ENCODE measurements at regions not wholly inside any gene's neighbourhood (a gene's known extent, or its start where the extent isn't known, plus 50 kb on each side); places are given as distances from the start of the nearest gene placed in this dataset.

DNA sequence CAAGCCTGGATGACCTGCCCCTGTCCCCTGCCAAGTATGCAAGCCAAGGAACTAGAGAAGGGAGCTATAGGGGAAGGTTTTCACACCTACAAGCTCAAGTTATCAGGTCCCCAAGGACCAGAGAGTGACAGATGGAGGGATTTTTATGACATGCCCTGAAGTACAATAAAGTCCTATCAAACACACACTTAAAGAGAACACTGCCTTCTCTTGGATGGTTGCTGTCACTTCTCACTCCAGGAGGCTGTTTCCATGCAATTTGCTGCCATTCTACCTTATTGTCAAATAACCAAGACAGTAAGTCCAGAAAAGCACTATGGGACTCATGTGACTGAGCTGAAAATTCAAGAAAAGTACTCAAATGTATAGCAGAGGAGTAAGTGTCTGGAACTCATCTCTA lies 76.6 kb upstream of the DDX18 start:
- no peak for DNase-seq

DNA sequence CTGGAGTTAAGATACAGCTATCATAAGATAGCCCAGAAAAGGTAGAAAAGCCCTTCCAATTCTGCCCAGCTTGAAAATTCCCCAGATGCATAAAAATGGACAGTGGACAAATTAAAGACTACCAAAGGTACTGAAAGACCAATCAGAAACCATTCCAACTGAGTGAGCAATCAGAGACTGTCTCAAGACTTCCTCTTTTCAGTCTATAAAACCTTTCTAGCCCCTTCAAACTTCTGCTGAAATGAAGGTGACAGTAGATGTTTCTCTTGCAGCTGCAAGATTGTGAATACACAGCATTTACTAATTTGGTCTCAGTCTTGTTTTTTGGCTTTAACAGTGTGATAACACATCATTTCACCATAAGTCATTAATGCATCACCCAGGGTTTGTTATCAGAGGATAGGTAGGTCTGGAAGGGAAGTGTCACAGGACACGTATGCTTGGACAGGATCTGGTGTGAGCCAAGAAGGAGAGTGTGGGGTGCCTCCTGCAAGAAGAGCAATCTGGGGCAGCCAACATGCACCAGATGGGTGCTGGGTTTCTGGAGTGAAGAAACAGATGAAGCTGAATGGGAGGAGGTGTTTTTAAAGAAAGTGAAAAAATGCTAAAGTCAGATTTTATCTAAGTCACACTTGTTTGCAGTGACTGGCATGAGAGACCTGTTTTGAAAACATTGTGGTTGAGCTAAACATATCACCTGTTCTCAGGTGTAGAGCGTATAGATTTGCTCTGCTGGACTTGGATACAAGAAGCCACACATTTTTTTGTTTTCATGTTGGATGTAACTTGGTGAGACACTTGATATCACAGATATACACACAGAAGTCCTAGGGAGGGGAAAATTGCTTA lies 75.3 kb upstream of the DDX18 start:
- DNase-seq, result no peak

DNA sequence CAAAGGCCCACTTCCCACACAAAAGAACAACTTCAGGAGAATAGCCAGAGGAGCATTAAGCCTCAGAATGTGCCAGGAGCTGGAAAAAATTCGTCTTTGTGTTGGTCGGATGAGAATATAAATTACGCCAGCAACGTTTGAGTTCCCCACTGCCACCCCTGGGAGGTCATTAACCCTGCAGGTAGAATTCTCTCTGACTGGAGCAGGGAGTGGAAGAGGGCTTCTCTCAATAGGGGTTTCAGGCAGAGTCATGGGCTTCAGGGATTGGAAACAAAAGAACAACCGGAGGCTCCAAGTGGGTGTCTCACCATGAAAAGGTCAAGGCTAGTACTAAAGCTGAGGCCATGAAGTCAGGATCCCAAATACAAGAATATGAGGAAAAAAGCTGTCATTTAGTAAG lies 69.0 kb upstream of the DDX18 start:
- DNase-seq, result no peak

DNA sequence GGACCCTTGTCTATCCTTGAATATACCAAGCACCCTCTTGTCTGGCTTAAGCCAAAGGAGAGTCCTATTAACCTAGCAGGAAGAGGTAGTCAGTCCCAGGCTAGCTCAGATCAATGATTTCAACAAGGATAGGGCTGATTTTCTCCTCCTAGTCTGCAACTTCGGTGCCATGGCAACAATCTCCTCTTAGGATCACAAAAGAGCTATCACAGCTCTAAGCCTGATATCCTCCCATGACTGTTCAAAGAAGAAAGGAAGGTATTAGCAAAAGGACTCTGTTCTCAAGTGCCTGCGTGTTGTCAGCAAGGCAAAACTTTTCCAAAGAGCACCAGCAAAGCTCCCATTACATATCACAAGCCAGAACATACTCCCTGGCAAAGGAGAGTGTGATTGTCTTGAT lies 58.7 kb upstream of the DDX18 start:
- DNase-seq, result no peak

DNA sequence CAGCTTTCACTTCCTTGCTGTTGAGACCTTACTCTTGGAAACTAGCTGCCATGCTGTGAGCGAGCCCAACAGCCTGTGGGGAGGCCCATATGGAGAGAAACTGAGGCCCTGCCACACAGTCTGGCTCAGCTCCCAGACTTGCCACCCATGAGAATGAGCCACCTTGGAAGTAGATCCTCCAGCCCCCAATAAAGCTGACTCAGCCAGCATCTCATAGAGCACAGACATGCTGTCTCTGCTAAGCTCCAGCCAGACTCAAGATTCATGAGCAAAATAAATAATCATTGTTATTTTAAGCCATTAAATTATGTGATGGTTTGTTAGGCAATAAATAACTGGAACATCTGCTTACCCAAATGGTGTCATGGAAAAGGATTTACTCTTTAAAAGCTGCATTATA lies 53.6 kb upstream of the DDX18 start:
- DNase-seq, result no peak

DNA sequence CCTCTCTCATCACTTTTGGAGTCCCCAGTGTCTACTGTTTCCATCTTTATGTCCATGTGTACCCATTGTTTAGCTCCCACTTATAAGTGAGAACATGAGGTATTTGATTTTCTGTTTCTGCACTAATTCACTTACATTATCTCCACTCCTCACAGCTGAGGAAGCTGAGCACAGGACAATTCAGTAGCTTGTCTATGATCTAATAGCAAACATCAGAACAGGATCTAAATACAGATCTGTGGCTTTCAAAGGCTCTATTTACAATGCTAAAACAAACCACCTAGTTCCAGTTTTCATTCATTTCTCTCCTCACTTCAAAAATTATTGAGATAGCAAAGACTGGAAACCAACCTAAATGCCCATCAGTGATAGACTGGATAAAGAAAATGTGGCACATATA lies 52.0 kb upstream of the DDX18 start:
- DNase-seq, result no peak

DNA sequence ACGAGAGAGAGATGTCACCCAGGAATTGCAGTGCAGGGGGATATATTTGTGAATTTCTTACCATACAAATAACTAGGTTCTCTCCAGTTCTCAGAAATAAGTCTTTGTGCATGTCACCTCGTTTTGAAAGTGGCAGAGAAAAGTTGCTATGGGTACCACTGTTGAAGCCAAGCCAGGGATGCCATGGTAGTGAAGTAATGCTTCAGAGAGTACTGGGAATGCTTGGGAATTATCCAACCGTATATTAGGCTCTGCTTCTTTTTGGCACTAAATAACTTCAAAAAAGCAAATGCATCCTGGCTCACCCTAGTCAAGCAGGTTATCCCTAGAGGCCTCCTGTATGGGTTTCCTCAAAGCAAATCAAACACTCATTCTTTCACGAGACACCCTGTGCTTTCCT lies 50.7 kb upstream of the DDX18 start:
- DNase-seq, result no peak
